GM12878 (cell line): ENCODE measurements at regions not wholly inside any gene's neighbourhood (a gene's known extent, or its start where the extent isn't known, plus 50 kb on each side); places are given as distances from the start of the nearest gene placed in this dataset.

Experiments
- ATAC-seq: fragments of 200-7000 bp; cut with Tn5 transposase; 3 replicates; pipeline ENCODE4 v1.9.1; 2020; ENCODE audit warnings: mild to moderate bottlenecking, moderate library complexity
- BruUV-seq: library from RNA; stranded (reverse); fragments of 400-500 nt; replicated peaks from 2 replicates; lab custom pipeline; 2021; lab: Mats Ljungman, UMichigan
- CTCF ChIA-PET: fragments of 300-600 bp; sonication (Branson Sonifier 250); formaldehyde crosslinking; extraction: SDS; loops from one replicate; lab custom pipeline; 2021; ENCODE audit warnings: inconsistent platforms; lab: Yijun Ruan, JAX
- POLR2A ChIA-PET: fragments of 350-600 bp; formaldehyde crosslinking; extraction: SDS; loops from one replicate; lab custom pipeline; 2021; ENCODE audit warnings: inconsistent platforms; lab: Charles Lee
- RAD21 ChIA-PET: fragments of 300-600 bp; sonication (Branson Sonifier 250); formaldehyde crosslinking; loops from one replicate; lab custom pipeline; 2023; ENCODE audit warnings: antibody characterized with exemption; ENCODE audit not compliant: unreplicated experiment; lab: Charles Lee
- SMC1A ChIA-PET: fragments of 300-600 bp; sonication (Branson Sonifier 250); formaldehyde crosslinking; loops from one replicate; lab custom pipeline; 2023; ENCODE audit not compliant: unreplicated experiment, uncharacterized antibody; lab: Charles Lee
- DNase-seq: peaks from one replicate; pipeline ENCODE4 v3.0.0-alpha.2; 2011; ENCODE audit warnings: low read depth, low spot score
- FAIRE-seq: peaks from 3 replicates; lab custom pipeline; 2011; peaks lifted over from hg19 to GRCh38; lab: Jason Lieb, UNC
- H2AFZ ChIP-seq: 2 replicates; pipeline ENCODE4 v1.6.0; 2011; ENCODE audit warnings: low read depth, low read length, control low read depth; ENCODE audit not compliant: control insufficient read depth
- H3K27ac ChIP-seq: 2 replicates; pipeline ENCODE4 v1.5.1; 2011; ENCODE audit warnings: control low read depth; ENCODE audit not compliant: control insufficient read depth, insufficient read depth
- H3K27me3 ChIP-seq, 2 experiments: replicated peaks in 1 of 2; 2 replicates each; pipeline versions ENCODE4 v1.6.0 to v1.6.1; 2011; ENCODE audit warnings: low read length in 1 of 2; ENCODE audit not compliant: control insufficient read depth in 2 of 2, insufficient read depth in 2 of 2
- H3K36me3 ChIP-seq, 2 experiments: 2 replicates each; pipeline ENCODE4 v1.5.1; 2011; ENCODE audit warnings: low read length in 1 of 2; ENCODE audit not compliant: control insufficient read depth in 2 of 2, insufficient read depth in 2 of 2
- H3K4me1 ChIP-seq: 2 replicates; pipeline ENCODE4 v1.6.1; 2011; ENCODE audit warnings: mild to moderate bottlenecking, low read length, moderate library complexity, mixed read lengths; ENCODE audit not compliant: control insufficient read depth, insufficient read depth
- H3K4me2 ChIP-seq: 2 replicates; pipeline ENCODE4 v1.6.0; 2011; ENCODE audit warnings: control low read depth; ENCODE audit not compliant: control insufficient read depth, insufficient read depth
- H3K4me3 ChIP-seq: fragments of 200-600 bp; sonication (generic); 2 replicates; pipeline ENCODE4 v1.5.1; 2016
- H3K79me2 ChIP-seq: 2 replicates; pipeline ENCODE4 v1.6.0; 2011; ENCODE audit warnings: low read length; ENCODE audit not compliant: control insufficient read depth, insufficient read depth
- H3K9ac ChIP-seq: 2 replicates; pipeline ENCODE4 v1.8.0; 2011; ENCODE audit warnings: low read length, control low read depth, mixed read lengths; ENCODE audit not compliant: control insufficient read depth, insufficient read depth
- H3K9me3 ChIP-seq: replicated peaks from 3 replicates; pipeline ENCODE4 v1.5.1; 2011; ENCODE audit warnings: mild to moderate bottlenecking, low read length; ENCODE audit not compliant: control insufficient read depth, insufficient read depth
- H4K20me1 ChIP-seq: 2 replicates; pipeline ENCODE4 v1.6.0; 2011; ENCODE audit not compliant: control insufficient read depth, insufficient read depth
- BRCA1 ChIP-seq: IDR thresholded peaks from 2 replicates; pipeline ENCODE4 v1.6.1; 2011; ENCODE audit warnings: low read depth, low read length, improper control_type of control experiment
- CBFB ChIP-seq: IDR thresholded peaks from 2 replicates; pipeline ENCODE4 v1.6.1; 2016; ENCODE audit warnings: antibody characterized with exemption, low read depth
- CHD4 ChIP-seq: fragments of 200-600 bp; sonication (generic); IDR thresholded peaks from 2 replicates; pipeline ENCODE4 v1.6.1; 2016; ENCODE audit warnings: mild to moderate bottlenecking
- CREB1 ChIP-seq: IDR thresholded peaks from 2 replicates; pipeline ENCODE4 v1.6.1; 2012; ENCODE audit warnings: low read depth, mild to moderate bottlenecking, inconsistent platforms
- EZH2 ChIP-seq: IDR thresholded peaks from 2 replicates; pipeline ENCODE4 v1.6.1; 2012; ENCODE audit warnings: low read depth, mild to moderate bottlenecking, control low read depth, inconsistent platforms, low read length, borderline replicate concordance; ENCODE audit not compliant: control insufficient read depth
- FOXK2 ChIP-seq: fragments of 450-650 bp; IDR thresholded peaks from 2 replicates; pipeline ENCODE4 v1.6.1; 2017; ENCODE audit warnings: mild to moderate bottlenecking, moderate library complexity
- GATAD2B ChIP-seq: fragments of 450-650 bp; conservative IDR thresholded peaks from 2 replicates; pipeline ENCODE4 v1.6.1; 2017; ENCODE audit warnings: low read depth, mild to moderate bottlenecking, moderate library complexity
- HCFC1 ChIP-seq: fragments of 150-350 bp; IDR thresholded peaks from 2 replicates; pipeline ENCODE4 v1.6.1; 2014; ENCODE audit warnings: low read length
- IKZF2 ChIP-seq, 2 experiments: fragments of 450-650 bp; IDR thresholded peaks; 2 replicates each; pipeline ENCODE4 v1.6.1; 2017; ENCODE audit warnings: mild to moderate bottlenecking in 2 of 2, moderate library complexity in 2 of 2
- KDM1A ChIP-seq: fragments of 200-600 bp; sonication (generic); IDR thresholded peaks from 2 replicates; pipeline ENCODE4 v1.6.1; 2016; ENCODE audit warnings: borderline replicate concordance
- MXI1 ChIP-seq: fragments of 150-350 bp; IDR thresholded peaks from 2 replicates; pipeline ENCODE4 v1.6.1; 2011; ENCODE audit warnings: low read depth, mild to moderate bottlenecking, inconsistent platforms, low read length, improper control_type of control experiment
- MYB ChIP-seq: fragments of 150-350 bp; IDR thresholded peaks from 2 replicates; pipeline ENCODE4 v1.6.1; 2014; ENCODE audit warnings: mild to moderate bottlenecking, low read depth, low read length, borderline replicate concordance
- NFXL1 ChIP-seq: fragments of 450-650 bp; IDR thresholded peaks from 2 replicates; pipeline ENCODE4 v1.6.1; 2017; ENCODE audit warnings: antibody characterized with exemption, mild to moderate bottlenecking, borderline replicate concordance
- NR2C2 ChIP-seq: IDR thresholded peaks from 2 replicates; pipeline ENCODE4 v1.6.1; 2011; ENCODE audit warnings: borderline replicate concordance, low read depth; ENCODE audit not compliant: control insufficient read depth, insufficient read length
- PAX5 ChIP-seq: IDR thresholded peaks from 2 replicates; pipeline ENCODE4 v1.6.1; 2011; ENCODE audit warnings: low read depth, low read length, borderline replicate concordance
- RBBP5 ChIP-seq: fragments of 200-600 bp; sonication (generic); conservative IDR thresholded peaks from 2 replicates; pipeline ENCODE4 v1.6.1; 2016
- RCOR1 ChIP-seq: conservative IDR thresholded peaks from 2 replicates; pipeline ENCODE4 v1.6.1; 2012; ENCODE audit warnings: low read depth, low read length, improper control_type of control experiment
- RELA ChIP-seq: fragments of 450-650 bp; IDR thresholded peaks from 2 replicates; pipeline ENCODE4 v1.8.0; 2014; ENCODE audit warnings: borderline replicate concordance; ENCODE audit not compliant: partially characterized antibody
- SPI1 ChIP-seq: IDR thresholded peaks from 2 replicates; pipeline ENCODE4 v1.6.1; 2011; ENCODE audit warnings: low read depth, mild to moderate bottlenecking, low read length, moderate library complexity, borderline replicate concordance; ENCODE audit not compliant: insufficient read depth
- TARDBP ChIP-seq: IDR thresholded peaks from 2 replicates; pipeline ENCODE4 v1.6.1; 2016; ENCODE audit warnings: borderline replicate concordance
- TCF7 ChIP-seq: IDR thresholded peaks from 2 replicates; pipeline ENCODE4 v1.6.1; 2014; ENCODE audit warnings: antibody characterized with exemption, borderline replicate concordance
- ZNF24 ChIP-seq: fragments of 450-650 bp; IDR thresholded peaks from 2 replicates; pipeline ENCODE4 v1.6.1; 2017; ENCODE audit warnings: antibody characterized with exemption, mild to moderate bottlenecking
- ZNF622 ChIP-seq: fragments of 450-650 bp; IDR thresholded peaks from 2 replicates; pipeline ENCODE4 v1.6.1; 2017; ENCODE audit warnings: mild to moderate bottlenecking, inconsistent platforms
- WGBS: methylation state at CpG from one replicate; pipeline ENCODE4 v1.1.6; 2016; ENCODE audit warnings: low lambda C conversion rate; ENCODE audit not compliant: insufficient replicate concordance, insufficient coverage; ENCODE audit errors: missing lambda C conversion rate; 5-methylcytosine and 5-hydroxymethylcytosine counted together
- in situ Hi-C: fragments of 300-500 bp; cut with MboI; formaldehyde crosslinking; loops from 9 replicates; pipeline ENCODE4 v1.14.3; 2018; ENCODE audit warnings: mixed read lengths
- intact Hi-C: fragments of 100-400 bp; cut with micrococcal nuclease; formaldehyde crosslinking; loops from one replicate; pipeline ENCODE4 v1.14.2; 2022; ENCODE audit not compliant: unreplicated experiment

DNA sequence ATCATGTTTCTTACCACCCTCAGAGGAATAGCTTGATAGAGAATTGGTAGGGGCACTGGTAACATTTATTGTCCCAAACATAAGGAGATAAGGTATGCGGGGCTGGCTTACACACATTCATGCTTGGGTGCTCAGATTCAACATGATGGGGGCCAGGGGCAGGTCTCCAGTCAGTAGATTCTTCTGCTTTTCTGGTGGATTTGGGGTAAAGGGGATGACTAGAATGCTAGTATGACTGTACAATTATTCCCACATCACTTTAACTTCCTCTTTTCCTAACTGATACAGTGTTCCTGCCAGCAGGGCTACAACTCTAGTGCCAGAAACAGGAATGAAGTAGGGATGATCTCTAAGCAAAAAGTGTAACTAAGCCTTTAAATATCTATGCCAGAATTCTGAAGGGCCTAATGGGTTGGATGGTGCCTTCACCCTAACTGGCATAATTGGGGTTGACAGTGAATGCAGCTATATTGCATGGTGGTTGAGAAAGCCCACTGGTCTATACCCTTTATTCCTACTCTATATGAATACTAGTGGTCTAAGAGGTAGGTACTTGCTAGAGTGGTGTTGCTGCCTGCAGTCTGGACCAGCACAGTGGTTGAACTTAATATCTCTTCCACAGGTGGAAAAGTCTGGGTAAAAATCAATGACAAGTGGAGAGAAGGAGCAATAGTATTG is 117.4 kb downstream of the IL12A start (continued):
- TF ChIP-seq IKZF2 (IDR thresholded peaks at IDR 0.05) = no peak
- TF ChIP-seq HCFC1 = no peak
- no peak for TF ChIP-seq EZH2
- TF ChIP-seq TARDBP = no peak
- no peak for TF ChIP-seq CBFB
- TF ChIP-seq, all 136 proteins: peak for 0

DNA sequence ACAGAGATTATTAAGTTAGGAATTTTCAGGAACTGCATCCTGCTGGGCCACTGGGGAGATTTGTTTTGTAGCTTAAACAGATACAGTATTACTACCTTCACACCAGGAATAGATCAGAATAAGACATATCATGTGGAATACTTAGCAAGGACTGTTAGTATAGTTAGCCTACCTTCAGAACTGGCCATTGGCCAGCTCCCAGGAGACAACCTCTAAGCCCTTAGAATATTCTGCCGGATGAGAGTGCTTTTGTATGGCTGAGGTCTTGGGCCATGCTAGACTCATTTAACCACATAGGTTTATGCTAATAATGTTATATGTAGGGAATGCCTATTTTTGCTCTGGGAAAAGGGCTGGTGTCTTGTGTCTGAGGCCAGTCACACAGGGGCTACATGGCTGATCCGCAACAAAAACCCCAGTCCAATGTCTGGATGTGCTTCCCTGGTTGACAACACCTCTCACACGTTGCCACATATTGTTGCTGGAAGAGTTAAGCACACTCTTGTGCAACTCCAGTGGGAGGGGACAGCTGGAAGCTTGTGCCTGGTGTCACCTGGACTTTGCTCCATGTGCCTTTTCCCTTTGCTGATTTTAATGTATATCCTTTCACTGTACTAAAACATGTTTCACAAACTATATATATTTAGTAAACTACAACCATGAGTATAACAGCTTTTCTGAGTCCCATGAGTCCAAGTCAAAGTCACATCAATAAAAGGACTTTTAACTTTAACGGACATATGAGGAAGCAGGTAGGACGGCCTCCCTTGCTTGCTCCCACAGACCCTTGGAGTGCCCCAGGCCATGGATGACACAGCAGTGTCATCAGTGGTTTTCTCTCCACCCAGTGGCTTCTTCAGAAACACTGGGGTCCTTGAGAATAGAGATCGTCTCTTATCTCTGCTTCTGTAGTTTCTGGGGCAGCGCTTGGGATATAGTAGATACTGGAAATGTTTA is 118.0 kb upstream of the C3orf80 start:
- no peaks in the 10 kb centered on the region for H3K36me3 ChIP-seq
- no peak overlapping the region for H3K9ac ChIP-seq
- no peak overlapping the region for H2AFZ ChIP-seq
- in situ Hi-C loops (no loop called here), intact Hi-C loops (no loop called here)
- BruUV-seq = no TSS peak
- H3K9me3 ChIP-seq = no peaks in the 10 kb centered on the region
- H4K20me1 ChIP-seq = no peaks in the 10 kb centered on the region
- no peak overlapping the region for H3K4me3 ChIP-seq
- ChIA-PET CTCF (no interaction called here), POLR2A (no interaction called here), RAD21 (no interaction called here), SMC1A (no interaction called here)
- H3K79me2 ChIP-seq = no peaks in the 10 kb centered on the region
- DNase-seq (no peak), FAIRE-seq (no peak), ATAC-seq (no peak)
- H3K27ac ChIP-seq = no peak overlapping the region
- no peak for TF ChIP-seq RELA
- no peak for TF ChIP-seq NFXL1
- no peak for TF ChIP-seq FOXK2
- TF ChIP-seq NR2C2 = no peak
- TF ChIP-seq RBBP5 = no peak
- TF ChIP-seq TCF7 = no peak
- no peak for TF ChIP-seq MXI1
- TF ChIP-seq ZNF24 = no peak
- TF ChIP-seq SPI1 = no peak
- TF ChIP-seq RCOR1 = no peak
- TF ChIP-seq GATAD2B = no peak
- no peak for TF ChIP-seq BRCA1
- no peak for TF ChIP-seq CHD4
- TF ChIP-seq TARDBP = no peak
- no peak for TF ChIP-seq ZNF622
- TF ChIP-seq KDM1A = no peak
- TF ChIP-seq CREB1 = no peak
- TF ChIP-seq MYB = no peak
- no peak for TF ChIP-seq PAX5
- WGBS = 46% methylated on average over 7 of the region's 7 CpGs
- H3K4me2 ChIP-seq = no peak overlapping the region
- H3K27me3 ChIP-seq = no peaks in the 10 kb centered on the region
- peaks cover 3% of the 10 kb centered on the region; the same call in 1 of the 2 replicates for H3K4me1 ChIP-seq
